GM18909 (cell line): ENCODE measurements at regions not wholly inside any gene's neighbourhood (a gene's known extent, or its start where the extent isn't known, plus 50 kb on each side); places are given as distances from the start of the nearest gene placed in this dataset.
"Not testable (repeated sequence)": the region's sequence is repeated elsewhere in the genome, so short reads cannot be mapped to it uniquely, and the experiment has no call there.

Experiments used
- ATAC-seq: cut with Tn5 transposase; IDR thresholded peaks from one replicate; pipeline ENCODE4 v1.9.1; 2021; ENCODE audit warnings: mild to moderate bottlenecking; ENCODE audit not compliant: unreplicated experiment, poor library complexity

GRCh38 chr5:50583621-50584020, 82.8 kb upstream of the PARP8 start:
- no peak for ATAC-seq

GRCh38 chr5:50588471-50588870, 78.0 kb upstream of the PARP8 start:
- not testable (repeated sequence) for ATAC-seq

GRCh38 chr5:50590444-50591189, 75.8 kb upstream of the PARP8 start:
- ATAC-seq = not testable (repeated sequence)

GRCh38 chr5:50591338-50591737, 75.1 kb upstream of the PARP8 start:
- ATAC-seq = not testable (repeated sequence)

- no peak for ATAC-seq
Observed at GRCh38 chr5:50593681-50594080, 72.8 kb upstream of the PARP8 start.

GRCh38 chr5:50595199-50595598, 71.2 kb upstream of the PARP8 start:
- no peak for ATAC-seq

GRCh38 chr5:50601576-50601975, 64.9 kb upstream of the PARP8 start:
- ATAC-seq = not testable (repeated sequence)

GRCh38 chr5:50606179-50606578, 60.3 kb upstream of the PARP8 start:
- no peak for ATAC-seq

GRCh38 chr5:50607456-50607855, 59.0 kb upstream of the PARP8 start:
- ATAC-seq = not testable (repeated sequence)

- ATAC-seq = not testable (repeated sequence)
Observed at GRCh38 chr5:50607953-50608705, 58.3 kb upstream of the PARP8 start.

- not testable (repeated sequence) for ATAC-seq
Observed at GRCh38 chr5:50613057-50613456, 53.4 kb upstream of the PARP8 start.
